Mesenchymal stem cell (in vitro differentiated cells and primary cell): ENCODE measurements at regions not wholly inside any gene's neighbourhood (a gene's known extent, or its start where the extent isn't known, plus 50 kb on each side); places are given as distances from the start of the nearest gene placed in this dataset.

Experiments
- DNase-seq: peaks from one replicate; pipeline ENCODE4 v3.0.0-alpha.2; 2013
- H2AFZ ChIP-seq: one replicate; pipeline ENCODE4 v1.6.1; 2013; ENCODE audit warnings: low read depth, mild to moderate bottlenecking, control low read depth, inconsistent platforms, low read length, moderate library complexity
- H2AK5ac ChIP-seq: 2 replicates; pipeline ENCODE4 v1.6.1; 2013; ENCODE audit warnings: low read length, moderate library complexity, mild to moderate bottlenecking, inconsistent platforms; ENCODE audit not compliant: severe bottlenecking
- H2BK120ac ChIP-seq: one replicate; pipeline ENCODE4 v1.6.1; 2013; ENCODE audit warnings: low read depth, mild to moderate bottlenecking, inconsistent platforms, low read length, moderate library complexity
- H2BK12ac ChIP-seq, 2 experiments: one replicate each; pipeline ENCODE4 v1.6.1; 2013; ENCODE audit warnings: inconsistent platforms in 2 of 2, low read length in 2 of 2, mild to moderate bottlenecking in 2 of 2, moderate library complexity in 2 of 2, control low read depth in 1 of 2
- H2BK15ac ChIP-seq: one replicate; pipeline ENCODE4 v1.6.1; 2013; ENCODE audit warnings: mild to moderate bottlenecking, low read depth, inconsistent platforms; ENCODE audit not compliant: poor library complexity, severe bottlenecking
- H2BK5ac ChIP-seq: 2 replicates; pipeline ENCODE4 v1.6.1; 2013; ENCODE audit warnings: low read depth, mild to moderate bottlenecking, low read length, control low read depth, inconsistent platforms; ENCODE audit not compliant: poor library complexity, severe bottlenecking
- H3K14ac ChIP-seq, 2 experiments: one replicate each; pipeline ENCODE4 v1.6.1; 2013; ENCODE audit warnings: inconsistent platforms in 2 of 2, low read length in 2 of 2, control low read depth in 1 of 2, mild to moderate bottlenecking in 1 of 2, moderate library complexity in 1 of 2
- H3K18ac ChIP-seq, 2 experiments: one replicate each; pipeline ENCODE4 v1.6.1; 2013; ENCODE audit warnings: inconsistent platforms in 2 of 2, low read length in 2 of 2, control low read depth in 1 of 2, low read depth in 1 of 2, mild to moderate bottlenecking in 1 of 2
- H3K23ac ChIP-seq, 2 experiments: one replicate each; pipeline ENCODE4 v1.6.1; 2013; ENCODE audit warnings: inconsistent platforms in 2 of 2, low read length in 2 of 2, mild to moderate bottlenecking in 2 of 2, moderate library complexity in 2 of 2, control low read depth in 1 of 2
- H3K27ac ChIP-seq: 2 replicates; pipeline ENCODE4 v1.5.1; 2013; ENCODE audit warnings: mild to moderate bottlenecking, moderate library complexity, low read length, control low read depth, inconsistent platforms; ENCODE audit not compliant: poor library complexity, severe bottlenecking
- H3K27me3 ChIP-seq, 2 experiments: 2 replicates each; pipeline versions ENCODE4 v1.6.1 to v1.7.0; 2013; ENCODE audit warnings: low read length in 2 of 2, mild to moderate bottlenecking in 2 of 2, moderate library complexity in 2 of 2, control low read depth in 1 of 2, inconsistent platforms in 1 of 2; ENCODE audit not compliant: control insufficient read depth in 1 of 2, insufficient read depth in 1 of 2
- H3K36me3 ChIP-seq, 2 experiments: 2 replicates each; pipeline versions ENCODE4 v1.6.1 to v1.7.0; 2013; ENCODE audit warnings: low read length in 2 of 2, control low read depth in 1 of 2, inconsistent platforms in 1 of 2, low read depth in 1 of 2, mild to moderate bottlenecking in 1 of 2; ENCODE audit not compliant: insufficient read depth in 2 of 2, control insufficient read depth in 1 of 2
- H3K4ac ChIP-seq, 2 experiments: one replicate each; pipeline ENCODE4 v1.6.1; 2013; ENCODE audit warnings: inconsistent platforms in 2 of 2, low read length in 2 of 2, mild to moderate bottlenecking in 2 of 2, moderate library complexity in 2 of 2, control low read depth in 1 of 2, low read depth in 1 of 2
- H3K4me1 ChIP-seq: 2 replicates; pipeline ENCODE4 v1.6.1; 2013; ENCODE audit warnings: low read depth, low read length, control low read depth; ENCODE audit not compliant: control insufficient read depth, insufficient read depth
- H3K4me2 ChIP-seq: 2 replicates; pipeline ENCODE4 v1.6.1; 2013; ENCODE audit warnings: low read length, mild to moderate bottlenecking, inconsistent platforms; ENCODE audit not compliant: poor library complexity, severe bottlenecking
- H3K4me3 ChIP-seq, 2 experiments: 2 replicates each; pipeline versions ENCODE4 v1.5.1 to v1.7.0; 2013; ENCODE audit warnings: low read length in 2 of 2, mild to moderate bottlenecking in 2 of 2, control low read depth in 1 of 2, low read depth in 1 of 2; ENCODE audit not compliant: insufficient read depth in 1 of 2
- H3K79me1 ChIP-seq: replicated peaks from 2 replicates; pipeline ENCODE4 v1.6.1; 2013; ENCODE audit warnings: mild to moderate bottlenecking, control low read depth, low read length, inconsistent platforms; ENCODE audit not compliant: poor library complexity, severe bottlenecking
- H3K9ac ChIP-seq: 2 replicates; pipeline ENCODE4 v1.7.0; 2013; ENCODE audit warnings: mild to moderate bottlenecking, low read length, moderate library complexity
- H3K9me3 ChIP-seq: 2 replicates; pipeline ENCODE4 v1.7.0; 2013; ENCODE audit warnings: mild to moderate bottlenecking, low read length; ENCODE audit not compliant: control insufficient read depth
- H4K8ac ChIP-seq: one replicate; pipeline ENCODE4 v1.6.1; 2013; ENCODE audit warnings: inconsistent platforms, mild to moderate bottlenecking, low read length, moderate library complexity
- H4K91ac ChIP-seq: one replicate; pipeline ENCODE4 v1.6.1; 2013; ENCODE audit warnings: mild to moderate bottlenecking, low read length, inconsistent platforms
- WGBS: methylation state at CpG from one replicate; pipeline ENCODE4 v1.1.7; 2013; ENCODE audit warnings: mixed read lengths; 5-methylcytosine and 5-hydroxymethylcytosine counted together

GRCh38 chr14:45680531-45680930 is 427.5 kb upstream of the MIS18BP1 start:
- Histone ChIP-seq H3K9me3 (peaks cover 13% of the 10 kb centered on the region), H3K4me2 (no peak overlapping the region), H2BK120ac (no peak overlapping the region), H3K4me3 (no peak overlapping the region), H3K27me3 (no peaks in the 10 kb centered on the region), H3K18ac (no peak overlapping the region), H2BK12ac (no peak overlapping the region), H2AK5ac (no peak overlapping the region), H3K4me1 (no peaks in the 10 kb centered on the region), H4K91ac (no peak overlapping the region), H3K36me3 (no peaks in the 10 kb centered on the region), H3K27ac (peak overlapping the region; percentile 37), H3K79me1 (no peaks in the 10 kb centered on the region), H2AFZ (no peak overlapping the region), H4K8ac (no peak overlapping the region), H2BK5ac (no peak overlapping the region), H2BK15ac (no peak overlapping the region), H3K23ac (no peak overlapping the region), H3K14ac (no peak overlapping the region), H3K9ac (no peak overlapping the region), H3K4ac (no peak overlapping the region)
- DNase-seq, result no peak

DNA sequence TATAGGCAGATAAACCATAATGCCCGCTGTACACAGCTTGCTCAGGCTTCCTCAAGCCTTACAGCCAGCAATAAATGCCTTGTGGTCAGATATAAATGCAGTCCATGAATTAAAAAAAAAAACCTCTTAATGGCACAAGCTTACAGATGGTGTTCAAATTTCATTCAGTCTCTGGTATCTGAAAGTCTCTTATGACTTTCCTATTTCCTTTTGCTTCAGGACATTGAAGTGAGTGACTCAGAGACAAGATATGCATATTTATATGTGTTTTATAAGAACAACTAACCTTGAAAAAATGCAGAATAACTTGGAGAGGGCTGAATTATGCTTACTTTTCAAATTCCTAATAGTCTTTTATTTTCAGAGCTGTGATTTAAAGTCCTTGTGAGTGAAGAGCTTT is 426.9 kb upstream of the MIS18BP1 start:
- no peaks in the 10 kb centered on the region for H3K27me3 ChIP-seq
- H4K8ac ChIP-seq, result no peak overlapping the region
- H3K14ac ChIP-seq, result no peak overlapping the region

DNA sequence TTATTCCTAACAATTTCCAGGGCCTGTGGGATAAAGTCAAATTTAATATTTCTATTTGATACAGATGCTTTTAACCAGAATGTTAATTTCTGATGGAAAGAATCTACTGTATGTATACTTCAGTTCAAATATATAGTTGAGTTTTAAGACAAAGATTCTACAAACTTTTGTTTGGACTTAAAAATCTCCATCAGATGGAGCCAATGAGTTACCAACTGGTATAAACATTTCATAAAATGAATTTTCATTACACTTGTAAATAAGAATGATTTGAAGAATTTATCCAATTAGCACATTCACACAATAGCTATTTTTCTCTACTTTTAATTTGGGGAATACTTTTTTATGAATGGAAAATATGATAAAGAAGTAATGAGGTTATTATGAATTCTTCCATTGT is 425.2 kb upstream of the MIS18BP1 start:
- Histone ChIP-seq H2BK15ac (no peak overlapping the region), H2BK12ac (no peak overlapping the region), H4K8ac (no peak overlapping the region), H3K27ac (no peak overlapping the region), H4K91ac (no peak overlapping the region), H3K27me3 (no peaks in the 10 kb centered on the region), H3K9ac (no peak overlapping the region), H2AK5ac (no peak overlapping the region), H3K4me3 (no peak overlapping the region), H3K9me3 (peaks cover 3% of the 10 kb centered on the region), H3K23ac (no peak overlapping the region), H2AFZ (no peak overlapping the region), H3K4me2 (no peak overlapping the region), H3K18ac (no peak overlapping the region), H3K14ac (no peak overlapping the region), H3K79me1 (no peaks in the 10 kb centered on the region), H3K4ac (no peak overlapping the region), H2BK5ac (no peak overlapping the region), H3K4me1 (no peaks in the 10 kb centered on the region), H2BK120ac (no peak overlapping the region), H3K36me3 (no peaks in the 10 kb centered on the region)
- no peak for DNase-seq

More for the DNA sequence above, 426.9 kb upstream of the MIS18BP1 start:
- Histone ChIP-seq H2BK120ac (no peak overlapping the region), H3K4me3 (no peak overlapping the region), H3K9me3 (peaks cover 12% of the 10 kb centered on the region), H3K9ac (no peak overlapping the region), H3K4ac (no peak overlapping the region), H3K4me1 (no peaks in the 10 kb centered on the region), H2AK5ac (no peak overlapping the region), H2AFZ (no peak overlapping the region), H4K91ac (no peak overlapping the region), H2BK15ac (no peak overlapping the region), H3K36me3 (no peaks in the 10 kb centered on the region), H2BK5ac (no peak overlapping the region), H3K27ac (peak overlapping the region; percentile 70), H3K4me2 (no peak overlapping the region), H2BK12ac (no peak overlapping the region), H3K79me1 (no peaks in the 10 kb centered on the region), H3K23ac (no peak overlapping the region), H3K18ac (peak overlapping the region in 1 of 2 experiments; percentile 19)
- peak; percentile 71 for DNase-seq
- WGBS, result 20% methylated on average over 1 of the region's 1 CpG

DNA sequence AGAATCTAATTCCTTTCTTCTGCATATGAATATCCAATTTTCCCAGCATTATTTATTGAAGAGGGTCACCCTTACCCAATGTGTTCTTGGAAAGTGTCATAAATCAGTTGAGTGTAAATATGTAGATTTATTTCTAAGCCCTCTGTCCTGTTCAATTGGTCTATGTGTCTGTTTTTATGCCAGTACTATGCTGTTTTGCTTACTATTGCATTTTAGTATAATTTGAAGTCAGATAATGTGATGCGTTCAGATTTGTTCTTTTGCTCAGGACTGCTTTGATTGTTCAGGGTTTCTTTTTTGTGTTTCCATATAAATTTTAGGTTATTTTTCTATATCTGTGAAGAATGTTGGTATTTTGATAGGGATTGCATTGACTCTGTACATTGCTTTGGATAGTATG is 420.4 kb upstream of the MIS18BP1 start:
- no peak overlapping the region for H3K27ac ChIP-seq
- H3K79me1 ChIP-seq, result no peaks in the 10 kb centered on the region
- H4K8ac ChIP-seq, result no peak overlapping the region
- H3K23ac ChIP-seq, result no peak overlapping the region
- H2AFZ ChIP-seq, result no peak overlapping the region
- H3K14ac ChIP-seq, result no peak overlapping the region
- H4K91ac ChIP-seq, result no peak overlapping the region
- no peak overlapping the region for H2BK120ac ChIP-seq
- H3K36me3 ChIP-seq, result no peaks in the 10 kb centered on the region
- H3K9ac ChIP-seq, result no peak overlapping the region
- no peak overlapping the region for H2BK15ac ChIP-seq
- no peaks in the 10 kb centered on the region for H3K9me3 ChIP-seq
- H2BK5ac ChIP-seq, result no peak overlapping the region
- H3K4me2 ChIP-seq, result no peak overlapping the region
- no peak overlapping the region for H3K4ac ChIP-seq
- no peaks in the 10 kb centered on the region for H3K4me1 ChIP-seq
- 93% methylated on average over 1 of the region's 1 CpG for WGBS
- H2BK12ac ChIP-seq, result no peak overlapping the region
- no peak overlapping the region for H2AK5ac ChIP-seq
- H3K18ac ChIP-seq, result no peak overlapping the region
- DNase-seq, result no peak
- no peaks in the 10 kb centered on the region for H3K27me3 ChIP-seq
- H3K4me3 ChIP-seq, result no peak overlapping the region
